Loucy (cell line): ENCODE measurements at regions not wholly inside any gene's neighbourhood (a gene's known extent, or its start where the extent isn't known, plus 50 kb on each side); places are given as distances from the start of the nearest gene placed in this dataset.

Experiments used
- EZH2phosphoT487 ChIP-seq: fragments of 200-600 bp; IDR thresholded peaks from 2 replicates; pipeline ENCODE4 v1.6.1; 2018; ENCODE audit warnings: antibody characterized with exemption, mild to moderate bottlenecking, moderate library complexity, borderline replicate concordance
- TF ChIP-seq, protein P1 (sequence below): fragments of 200-600 bp; sonication (generic); conservative IDR thresholded peaks from 2 replicates; pipeline ENCODE4 v1.5.1; 2014; ENCODE audit warnings: mild to moderate bottlenecking, antibody characterized with exemption, low read length

GRCh38 chr2:128791120-128791984 is 472.7 kb upstream of the HS6ST1 start:
- TF ChIP-seq, protein P1, sequence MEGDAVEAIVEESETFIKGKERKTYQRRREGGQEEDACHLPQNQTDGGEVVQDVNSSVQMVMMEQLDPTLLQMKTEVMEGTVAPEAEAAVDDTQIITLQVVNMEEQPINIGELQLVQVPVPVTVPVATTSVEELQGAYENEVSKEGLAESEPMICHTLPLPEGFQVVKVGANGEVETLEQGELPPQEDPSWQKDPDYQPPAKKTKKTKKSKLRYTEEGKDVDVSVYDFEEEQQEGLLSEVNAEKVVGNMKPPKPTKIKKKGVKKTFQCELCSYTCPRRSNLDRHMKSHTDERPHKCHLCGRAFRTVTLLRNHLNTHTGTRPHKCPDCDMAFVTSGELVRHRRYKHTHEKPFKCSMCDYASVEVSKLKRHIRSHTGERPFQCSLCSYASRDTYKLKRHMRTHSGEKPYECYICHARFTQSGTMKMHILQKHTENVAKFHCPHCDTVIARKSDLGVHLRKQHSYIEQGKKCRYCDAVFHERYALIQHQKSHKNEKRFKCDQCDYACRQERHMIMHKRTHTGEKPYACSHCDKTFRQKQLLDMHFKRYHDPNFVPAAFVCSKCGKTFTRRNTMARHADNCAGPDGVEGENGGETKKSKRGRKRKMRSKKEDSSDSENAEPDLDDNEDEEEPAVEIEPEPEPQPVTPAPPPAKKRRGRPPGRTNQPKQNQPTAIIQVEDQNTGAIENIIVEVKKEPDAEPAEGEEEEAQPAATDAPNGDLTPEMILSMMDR = no peak
- TF ChIP-seq EZH2phosphoT487 = no peak
